ENCODE measurements at regions not wholly inside any gene's neighbourhood (a gene's known extent, or its start where the extent isn't known, plus 50 kb on each side); places are given as distances from the start of the nearest gene placed in this dataset.

GRCh38 chr15:32222716-32223115 is 180.4 kb downstream of the GOLGA8K start:
- TF ChIP-seq, protein P1, sequence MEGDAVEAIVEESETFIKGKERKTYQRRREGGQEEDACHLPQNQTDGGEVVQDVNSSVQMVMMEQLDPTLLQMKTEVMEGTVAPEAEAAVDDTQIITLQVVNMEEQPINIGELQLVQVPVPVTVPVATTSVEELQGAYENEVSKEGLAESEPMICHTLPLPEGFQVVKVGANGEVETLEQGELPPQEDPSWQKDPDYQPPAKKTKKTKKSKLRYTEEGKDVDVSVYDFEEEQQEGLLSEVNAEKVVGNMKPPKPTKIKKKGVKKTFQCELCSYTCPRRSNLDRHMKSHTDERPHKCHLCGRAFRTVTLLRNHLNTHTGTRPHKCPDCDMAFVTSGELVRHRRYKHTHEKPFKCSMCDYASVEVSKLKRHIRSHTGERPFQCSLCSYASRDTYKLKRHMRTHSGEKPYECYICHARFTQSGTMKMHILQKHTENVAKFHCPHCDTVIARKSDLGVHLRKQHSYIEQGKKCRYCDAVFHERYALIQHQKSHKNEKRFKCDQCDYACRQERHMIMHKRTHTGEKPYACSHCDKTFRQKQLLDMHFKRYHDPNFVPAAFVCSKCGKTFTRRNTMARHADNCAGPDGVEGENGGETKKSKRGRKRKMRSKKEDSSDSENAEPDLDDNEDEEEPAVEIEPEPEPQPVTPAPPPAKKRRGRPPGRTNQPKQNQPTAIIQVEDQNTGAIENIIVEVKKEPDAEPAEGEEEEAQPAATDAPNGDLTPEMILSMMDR (IDR thresholded peaks at IDR 0.05; ENCODE audit: poor library complexity), result no peak
- TF ChIP-seq EZH2 (IDR thresholded peaks at IDR 0.05; ENCODE audit: borderline replicate concordance) (no peak), EZH2phosphoT487 (IDR thresholded peaks at IDR 0.05; ENCODE audit: low read depth, severe bottlenecking, unreplicated experiment) (no peak)

Data from hepatocyte (in vitro differentiated cells).